ENCODE measurements at regions not wholly inside any gene's neighbourhood (a gene's known extent, or its start where the extent isn't known, plus 50 kb on each side); places are given as distances from the start of the nearest gene placed in this dataset.
"Not testable (repeated sequence)": the region's sequence is repeated elsewhere in the genome, so short reads cannot be mapped to it uniquely, and the experiment has no call there.

DNA sequence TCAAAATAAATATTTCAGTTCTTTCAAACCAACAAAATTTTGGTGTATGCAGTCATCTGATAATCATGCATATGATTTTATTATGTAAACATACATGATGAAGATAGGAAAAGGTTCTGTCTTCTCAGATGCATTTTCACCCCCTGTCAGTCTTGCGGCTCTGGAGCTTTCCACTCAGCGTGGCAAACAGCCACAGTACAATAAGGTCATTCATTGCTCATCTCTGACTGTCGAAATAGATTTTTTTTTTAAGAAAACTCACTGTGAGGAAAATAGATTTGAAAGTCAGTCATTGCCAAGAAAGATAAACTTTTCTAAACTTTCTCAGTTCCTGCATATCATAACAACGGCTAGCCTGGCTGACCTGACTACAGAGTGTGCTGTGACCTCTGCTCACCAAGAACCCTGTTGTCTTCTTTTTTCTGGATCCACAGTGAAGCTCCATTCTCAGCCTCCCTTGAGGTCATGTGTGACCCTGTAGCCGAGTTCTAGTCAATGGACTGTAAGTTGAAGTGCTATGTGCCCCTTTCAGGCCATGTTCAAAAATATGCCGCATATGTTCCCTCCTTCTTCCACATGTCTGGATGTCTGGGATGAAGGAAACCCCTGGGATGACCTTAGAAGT lies 519.6 kb downstream of the KLF5 start:
- DNase-seq (ENCODE audit: low read depth): no peak

DNA sequence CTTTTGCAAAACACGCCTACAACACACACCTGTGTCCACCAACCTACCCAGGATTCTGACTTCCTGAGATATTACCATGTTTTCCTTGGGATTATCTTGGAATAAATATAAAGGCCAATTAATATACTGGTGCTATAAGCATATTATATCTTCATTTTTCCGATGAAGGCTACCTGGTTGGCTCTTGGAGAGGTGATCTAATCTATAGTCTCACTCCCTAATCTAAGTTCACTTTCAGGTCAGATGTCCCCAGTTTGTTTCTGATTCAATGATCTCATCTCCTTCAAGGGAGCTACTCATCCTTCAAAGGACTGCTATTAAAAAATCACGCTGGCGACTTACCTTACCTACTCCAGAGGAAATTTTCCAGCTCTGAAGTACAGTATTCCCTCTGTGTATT lies 517.5 kb downstream of the KLF5 start:
- no peak for DNase-seq (ENCODE audit: low read depth)

DNA sequence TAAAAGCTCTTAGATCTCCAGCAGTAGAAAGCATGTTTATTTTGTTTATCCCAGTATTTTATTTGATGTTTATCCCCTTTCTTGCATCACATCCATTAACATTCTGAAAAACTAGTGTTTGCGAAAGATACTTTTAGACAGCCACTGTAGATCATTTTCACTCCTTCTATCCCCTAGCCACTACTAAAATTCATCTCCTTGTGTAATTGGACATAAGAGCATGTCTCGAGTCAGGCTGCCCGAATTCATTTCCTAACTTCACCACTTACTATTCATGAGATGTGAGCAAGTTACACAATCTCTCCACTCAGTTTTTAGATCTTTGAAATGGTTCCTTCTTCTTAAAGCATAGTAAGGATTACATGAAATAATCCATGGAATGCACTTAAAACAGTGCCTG lies 514.0 kb downstream of the KLF5 start:
- DNase-seq (ENCODE audit: low read depth): no peak

DNA sequence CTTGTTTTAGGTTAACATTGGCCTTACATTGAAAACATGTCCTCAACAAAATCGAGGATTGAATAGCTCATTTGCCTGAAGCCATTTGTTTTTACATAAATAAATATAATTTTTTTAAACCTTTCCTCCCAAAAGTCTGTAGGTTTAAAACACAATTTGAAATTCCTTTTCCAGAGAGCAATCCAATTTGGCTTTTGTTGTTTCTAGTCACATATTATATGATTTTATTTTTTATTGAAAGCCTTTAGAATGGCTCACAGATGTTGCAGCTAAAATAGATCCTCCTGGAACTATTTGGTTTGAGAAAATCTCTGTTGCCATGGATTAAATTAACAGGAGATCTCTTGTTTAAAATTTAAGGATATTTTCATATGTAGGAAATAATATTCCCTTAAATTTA lies 512.6 kb downstream of the KLF5 start:
- no peak for DNase-seq (ENCODE audit: low read depth)

DNA sequence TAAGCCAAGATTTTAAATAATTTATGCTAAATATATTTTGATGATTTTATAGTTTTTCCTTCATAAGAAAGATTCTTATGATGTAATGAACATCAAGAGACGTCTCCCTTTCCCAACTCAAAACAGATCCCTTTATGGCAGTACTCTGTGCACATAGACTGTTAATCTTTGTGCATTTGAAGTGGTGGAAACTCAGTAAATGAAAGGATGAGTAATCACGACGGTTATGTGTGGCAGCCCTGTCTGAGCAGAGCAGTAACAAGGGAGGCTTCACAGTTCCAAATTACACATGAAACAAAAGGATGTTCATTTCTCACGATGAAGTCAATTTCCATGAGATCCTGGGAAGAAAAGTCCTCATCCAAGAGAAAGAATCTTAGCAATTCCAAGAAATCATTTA lies 498.1 kb downstream of the KLF5 start:
- DNase-seq (ENCODE audit: low read depth): no peak

DNA sequence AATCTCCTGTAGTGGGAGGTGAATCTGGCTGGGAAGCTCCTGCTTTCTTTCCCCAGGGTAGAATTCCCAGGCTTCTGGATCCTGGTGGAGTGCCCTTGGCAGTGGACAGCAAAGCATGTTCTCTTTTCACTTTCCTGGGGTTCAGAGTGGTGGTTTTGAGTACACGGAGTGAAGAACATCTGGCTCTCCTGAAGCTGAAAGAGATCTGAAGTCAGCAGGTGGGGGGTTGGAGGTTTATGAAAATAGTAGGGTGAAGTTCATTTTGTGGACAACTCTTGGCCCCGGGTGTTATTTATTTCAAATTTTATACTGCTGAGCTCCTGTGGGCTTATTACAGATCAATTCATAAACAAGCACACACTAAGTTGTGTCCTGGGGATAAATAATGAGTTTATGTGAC lies 497.3 kb downstream of the KLF5 start:
- no peak for DNase-seq (ENCODE audit: low read depth)

DNA sequence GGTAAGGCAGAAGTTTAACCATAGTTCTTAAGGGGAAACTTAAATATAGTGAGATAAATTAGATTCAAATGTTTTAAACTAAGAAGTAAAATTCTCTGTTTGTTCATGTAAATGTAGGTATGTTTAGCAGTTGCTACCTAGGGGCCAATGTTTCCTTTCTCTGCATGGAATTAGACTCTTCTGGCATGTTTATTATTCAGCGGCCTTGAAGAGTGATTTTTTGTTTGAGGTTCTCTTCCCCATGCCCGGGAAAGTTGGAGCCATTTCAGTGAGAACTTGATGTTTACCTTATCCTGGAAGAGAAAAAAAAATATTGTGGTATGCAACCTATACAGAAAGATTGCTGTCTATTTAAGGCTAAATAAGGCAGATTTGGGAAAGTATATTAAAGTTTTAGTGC lies 492.9 kb downstream of the KLF5 start:
- DNase-seq (ENCODE audit: low read depth): no peak

DNA sequence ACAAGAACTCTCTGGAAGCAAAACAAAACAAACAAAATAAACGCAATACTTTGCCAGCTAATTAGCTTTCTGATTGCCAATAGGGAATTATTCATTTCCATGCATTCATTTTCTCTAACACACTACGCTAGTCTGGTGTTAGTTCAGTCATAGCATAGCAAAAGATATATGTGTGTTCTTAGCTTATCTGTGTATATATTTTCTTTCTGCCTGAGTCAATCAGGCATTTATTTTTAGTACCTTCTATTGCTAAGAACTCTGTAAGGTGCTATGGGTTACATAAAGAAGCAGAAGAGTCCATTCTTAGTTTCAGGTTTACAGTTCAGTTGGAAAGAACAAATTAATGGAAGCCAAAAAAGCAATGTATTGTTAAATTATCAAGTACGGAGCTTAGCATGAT lies 490.9 kb downstream of the KLF5 start:
- DNase-seq (ENCODE audit: low read depth): no peak

DNA sequence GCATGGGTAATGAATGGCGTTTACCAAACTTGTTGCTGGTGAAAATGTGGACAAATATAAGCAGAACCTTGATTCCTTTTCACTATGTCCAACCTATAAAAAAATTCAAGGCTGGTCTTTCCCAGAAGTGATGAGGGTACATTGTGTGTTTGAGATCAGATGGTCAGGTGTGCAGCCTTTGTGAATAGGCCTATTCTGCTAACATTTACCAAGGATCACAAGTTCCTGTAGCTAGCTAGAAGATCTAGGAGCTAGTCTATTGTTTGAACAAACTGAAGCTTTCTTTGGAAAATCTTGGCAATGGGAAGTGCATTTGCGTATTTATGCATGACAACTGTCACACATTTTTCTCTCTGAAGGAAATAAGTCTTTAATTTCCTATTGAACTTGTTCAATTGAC lies 489.6 kb downstream of the KLF5 start:
- no peak for DNase-seq (ENCODE audit: low read depth)

DNA sequence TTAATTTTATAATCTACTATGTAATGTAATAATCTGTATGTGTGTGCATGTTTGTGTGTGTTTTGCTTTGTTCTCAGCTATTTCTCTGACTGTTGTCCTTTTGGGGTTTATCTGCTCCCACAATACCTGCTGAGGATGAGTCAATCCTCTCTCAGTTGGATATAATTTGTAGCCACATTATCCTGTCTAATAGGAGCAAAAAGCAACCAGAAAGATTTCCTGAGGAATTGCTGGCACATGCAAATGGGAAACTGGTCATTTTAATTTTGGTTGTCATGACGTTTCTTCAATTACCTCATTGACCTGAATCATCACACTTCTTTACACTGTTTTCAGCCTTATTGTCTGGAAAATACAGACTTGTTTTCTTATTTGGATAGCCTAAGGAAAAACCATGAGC lies 488.4 kb downstream of the KLF5 start:
- DNase-seq (ENCODE audit: low read depth): no peak

DNA sequence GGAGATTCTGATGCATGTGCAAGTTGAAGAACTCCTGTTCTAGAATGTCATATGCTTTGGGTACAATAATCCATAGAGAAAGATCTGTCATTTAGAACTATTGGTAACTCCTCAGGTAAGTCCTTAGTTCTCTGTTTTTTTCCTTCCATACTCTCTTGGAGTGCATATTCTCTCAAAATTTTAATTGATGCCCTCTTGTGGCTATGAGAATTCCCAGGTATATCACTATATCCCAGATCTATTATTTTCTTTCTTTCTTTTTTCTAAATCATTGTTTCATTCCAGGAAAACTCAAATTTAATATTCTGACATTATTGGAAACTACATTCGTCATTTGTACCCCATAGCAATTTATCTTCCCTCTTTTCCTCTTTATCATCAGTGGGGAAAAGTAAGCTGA lies 485.4 kb downstream of the KLF5 start:
- DNase-seq (ENCODE audit: low read depth): no peak

DNA sequence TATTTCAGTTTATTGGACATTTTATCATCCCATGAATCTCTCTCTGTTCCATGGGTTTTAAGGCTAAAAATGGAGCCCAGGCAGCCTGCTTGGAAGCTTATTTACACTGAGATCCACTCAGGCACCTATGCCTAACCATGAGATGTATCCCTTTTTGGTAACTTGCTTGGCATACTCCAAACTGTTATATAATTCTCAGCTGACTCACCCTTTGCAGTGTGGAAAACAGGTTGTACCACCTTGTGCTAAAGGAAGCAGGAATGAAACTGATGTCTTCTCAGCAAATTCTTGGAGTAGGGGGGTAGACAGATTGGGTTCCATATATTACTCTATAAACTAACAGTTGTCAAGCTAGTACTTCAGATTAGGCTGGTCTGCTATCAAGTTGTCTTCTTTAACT lies 483.6 kb downstream of the KLF5 start:
- no peak for DNase-seq (ENCODE audit: low read depth)

DNA sequence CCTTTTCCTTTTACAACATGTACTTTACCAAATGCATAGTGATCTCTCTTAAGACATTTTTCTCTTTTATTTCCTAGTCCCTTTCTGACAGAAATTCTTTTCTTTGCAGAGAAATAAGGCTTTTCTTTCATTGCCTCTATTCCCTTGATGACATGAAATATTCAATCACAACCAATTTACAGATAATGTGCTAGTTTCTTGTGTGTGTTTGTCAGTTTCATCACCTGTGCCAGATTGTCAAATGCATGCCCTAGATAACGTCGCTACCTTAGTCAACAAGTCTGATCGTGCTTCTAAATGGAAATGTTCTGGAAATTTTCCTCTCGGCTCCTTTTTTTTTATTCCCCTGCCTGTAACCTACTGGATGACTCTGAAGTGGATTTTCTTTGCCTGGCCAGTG lies 478.1 kb downstream of the KLF5 start:
- DNase-seq (ENCODE audit: low read depth): no peak

DNA sequence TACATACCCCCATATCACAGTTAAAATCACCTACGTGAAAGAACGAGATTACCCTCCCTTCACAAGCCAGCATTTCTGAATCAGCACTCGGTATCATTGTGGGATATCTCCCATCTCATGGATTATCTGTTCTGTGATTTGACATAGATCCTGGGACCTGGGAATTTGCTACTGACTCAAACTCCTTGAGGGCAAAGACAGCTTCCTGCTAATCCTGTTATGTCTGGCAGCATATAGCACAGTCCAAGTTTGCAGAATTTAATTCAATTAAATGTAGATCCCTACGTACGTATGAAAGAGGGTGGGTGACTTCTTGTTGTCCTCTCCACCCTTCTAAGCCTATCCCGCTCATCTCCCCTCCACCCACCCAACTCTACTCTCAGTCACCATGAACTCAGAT lies 476.5 kb downstream of the KLF5 start:
- DNase-seq (ENCODE audit: low read depth): no peak

DNA sequence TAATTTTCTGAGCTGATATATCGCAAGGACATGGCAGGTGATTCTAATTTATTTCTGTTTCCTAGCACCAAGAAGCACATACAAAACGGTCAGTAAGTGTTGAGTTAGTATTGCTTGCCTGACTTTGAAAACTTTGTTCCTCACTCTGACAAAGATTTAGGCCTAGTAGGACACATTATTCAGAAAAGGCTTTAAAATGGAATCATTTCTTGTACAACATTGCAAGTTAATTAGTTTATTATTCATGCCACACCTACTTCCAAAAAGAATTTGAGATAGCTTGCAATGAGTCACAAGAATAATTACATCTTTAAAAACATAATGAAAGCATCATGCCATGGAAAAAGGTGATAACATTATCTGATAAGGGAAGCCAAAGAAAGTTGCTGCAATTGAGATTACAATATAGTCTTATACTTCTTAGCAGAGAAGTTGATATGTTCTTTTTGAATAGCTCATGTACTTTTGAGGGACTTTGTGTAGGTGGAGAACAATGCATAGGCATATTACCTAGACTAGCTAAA lies 474.2 kb downstream of the KLF5 start:
- DNase-seq (ENCODE audit: low read depth): no peak

DNA sequence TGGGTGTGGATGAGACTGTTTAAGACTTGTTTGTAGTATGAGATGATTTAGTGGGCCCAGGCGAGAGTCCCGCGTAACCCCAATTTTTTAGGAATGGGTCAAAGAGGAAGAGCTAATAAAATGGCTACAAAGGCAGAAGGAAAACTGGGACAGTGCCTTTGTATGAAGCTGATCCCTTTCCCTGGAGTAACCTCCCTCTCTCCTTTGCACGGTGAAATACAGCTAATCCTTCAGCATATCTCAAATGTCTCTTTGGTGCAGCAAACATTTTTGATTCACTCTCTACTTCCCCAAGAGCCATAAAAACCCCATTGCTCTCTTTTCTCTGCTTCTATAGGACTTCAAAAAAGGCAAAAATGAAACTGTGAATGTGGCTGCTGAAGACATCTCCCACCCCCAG lies 473.8 kb downstream of the KLF5 start:
- DNase-seq (ENCODE audit: low read depth): no peak

DNA sequence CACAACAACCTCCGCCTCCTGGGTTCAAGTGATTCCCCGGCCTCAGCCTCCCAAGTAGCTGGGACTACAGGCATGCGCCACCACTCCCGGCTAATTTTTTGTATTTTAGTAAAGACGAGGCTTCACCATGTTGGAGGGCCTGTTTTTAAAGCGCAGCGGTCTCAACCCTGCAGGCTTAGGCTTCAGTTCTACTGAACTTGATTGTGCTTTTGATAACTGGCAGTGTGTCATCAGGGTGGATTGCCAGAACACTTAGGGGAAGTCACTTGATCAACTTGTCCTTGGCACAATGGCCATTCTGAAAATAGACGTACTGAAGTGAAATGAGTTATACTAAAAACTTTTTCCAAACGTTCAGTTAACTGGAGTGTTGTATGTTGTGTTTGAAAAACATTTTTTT lies 472.2 kb downstream of the KLF5 start:
- DNase-seq (ENCODE audit: low read depth): no peak

DNA sequence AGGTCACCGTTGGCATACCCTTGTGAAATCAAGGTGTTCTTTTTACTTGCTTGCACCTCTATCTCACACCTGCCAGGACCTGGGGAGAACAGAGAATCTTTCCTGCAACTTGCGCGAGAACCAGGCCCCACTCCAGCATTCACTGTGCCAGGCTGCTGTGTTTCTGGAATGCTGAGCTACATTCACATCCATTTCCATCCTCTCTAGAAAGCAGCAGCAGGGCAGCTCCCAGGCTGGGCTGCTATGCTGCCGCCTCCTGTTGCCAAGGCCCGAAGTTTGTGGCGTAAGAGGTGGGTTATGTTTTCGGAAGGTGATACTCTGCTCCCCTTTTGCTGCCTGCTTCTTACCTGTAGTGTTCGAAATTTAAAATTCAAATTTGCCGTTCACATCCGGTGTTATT lies 464.1 kb downstream of the KLF5 start:
- no peak for DNase-seq (ENCODE audit: low read depth)

DNA sequence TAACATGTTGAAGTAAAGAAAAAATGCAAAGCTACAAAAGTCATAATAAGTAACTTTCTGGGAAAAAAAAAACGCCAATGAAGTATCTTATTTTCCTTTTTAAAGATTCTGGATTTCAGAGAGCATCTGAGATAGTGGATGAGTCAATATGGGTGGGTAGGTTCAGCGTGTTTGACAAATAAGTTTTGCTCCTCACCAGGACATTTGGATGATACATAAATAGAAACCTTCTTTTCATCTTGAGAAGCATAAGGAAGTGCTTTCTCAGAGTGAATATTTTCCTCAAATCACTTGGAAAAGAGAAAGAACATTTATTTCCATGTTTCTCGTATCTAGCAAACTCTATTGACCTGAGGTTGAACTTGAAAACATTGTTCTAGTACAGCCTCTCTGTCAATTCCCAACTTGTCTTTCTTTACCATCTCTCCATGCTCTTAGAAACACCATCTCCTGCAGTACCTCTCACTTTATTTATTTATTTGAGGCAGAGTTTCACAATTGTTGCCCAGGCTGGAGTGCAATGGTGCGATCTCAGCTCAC lies 463.2 kb downstream of the KLF5 start:
- DNase-seq (ENCODE audit: low read depth): no peak

DNA sequence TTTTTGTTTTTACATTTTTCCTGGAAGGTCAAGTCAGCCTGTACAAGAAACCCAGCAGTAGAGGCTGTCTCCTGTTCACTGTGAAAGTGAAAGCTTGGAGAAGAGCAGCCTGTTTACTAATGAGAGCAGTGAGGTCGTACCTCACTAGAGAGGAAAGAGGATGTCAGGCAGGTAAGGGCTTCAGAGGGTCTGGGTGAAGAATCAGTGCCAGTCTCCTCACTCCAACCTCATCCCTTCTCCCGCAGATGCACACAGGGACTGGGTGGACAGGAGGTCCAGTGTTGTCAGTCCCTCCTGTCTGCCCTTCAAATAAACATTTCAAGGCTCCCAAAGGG lies 462.5 kb downstream of the KLF5 start:
- no peak for DNase-seq (ENCODE audit: low read depth)

DNA sequence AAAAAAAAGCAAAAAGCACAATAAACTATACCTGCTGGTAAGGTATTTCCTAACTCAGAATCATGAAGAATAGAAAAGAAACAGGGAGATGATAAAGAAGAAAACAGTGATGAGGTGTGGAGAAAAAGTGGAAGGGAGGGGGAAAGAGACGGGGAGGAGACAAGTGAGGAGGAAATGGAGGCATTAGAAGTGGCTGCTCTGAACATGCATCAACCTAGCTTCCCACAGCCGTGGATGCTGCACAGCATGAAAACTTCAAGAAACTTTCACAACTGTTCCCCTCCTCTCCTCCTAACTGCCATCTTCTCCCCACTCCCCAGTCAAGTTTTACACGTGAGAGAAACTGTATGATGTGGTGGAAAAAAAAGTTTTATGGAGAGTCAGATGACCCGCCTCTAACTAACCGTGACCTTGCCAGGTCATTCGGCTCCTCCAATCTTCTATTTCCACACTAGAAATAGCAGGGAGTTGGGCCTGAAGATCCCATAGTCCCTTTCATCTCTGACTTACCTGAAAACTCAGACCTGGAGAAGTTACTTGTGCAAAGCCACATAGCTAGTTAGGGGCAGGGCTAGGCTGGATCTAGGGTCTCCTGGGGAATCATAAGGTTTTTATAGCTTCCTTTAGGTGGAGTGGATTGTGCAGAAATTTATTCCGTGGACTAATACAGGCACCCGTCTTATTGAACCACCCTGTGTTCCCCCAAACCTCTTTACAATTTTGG lies 461.9 kb downstream of the KLF5 start:
- no peak for DNase-seq (ENCODE audit: low read depth)

DNA sequence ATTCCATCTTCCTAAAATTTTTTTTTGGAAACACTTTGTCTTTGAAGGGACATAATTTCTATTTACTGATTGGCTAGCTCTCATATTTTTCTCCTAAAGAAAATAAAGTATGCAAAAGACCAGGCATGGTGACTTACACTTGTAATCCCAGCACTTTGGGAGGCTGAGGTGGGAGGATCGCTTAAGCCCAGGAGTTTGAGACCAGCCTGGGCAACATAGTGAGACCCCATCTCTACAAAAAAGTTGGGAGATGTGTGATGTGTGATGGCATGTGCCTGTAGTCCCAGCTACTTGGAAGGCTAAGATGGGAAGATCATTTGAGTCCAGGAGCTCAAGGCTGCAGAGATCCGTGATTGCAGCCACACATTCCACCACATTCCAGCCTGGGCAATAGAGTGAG lies 461.3 kb downstream of the KLF5 start:
- DNase-seq (ENCODE audit: low read depth): not testable (repeated sequence)

DNA sequence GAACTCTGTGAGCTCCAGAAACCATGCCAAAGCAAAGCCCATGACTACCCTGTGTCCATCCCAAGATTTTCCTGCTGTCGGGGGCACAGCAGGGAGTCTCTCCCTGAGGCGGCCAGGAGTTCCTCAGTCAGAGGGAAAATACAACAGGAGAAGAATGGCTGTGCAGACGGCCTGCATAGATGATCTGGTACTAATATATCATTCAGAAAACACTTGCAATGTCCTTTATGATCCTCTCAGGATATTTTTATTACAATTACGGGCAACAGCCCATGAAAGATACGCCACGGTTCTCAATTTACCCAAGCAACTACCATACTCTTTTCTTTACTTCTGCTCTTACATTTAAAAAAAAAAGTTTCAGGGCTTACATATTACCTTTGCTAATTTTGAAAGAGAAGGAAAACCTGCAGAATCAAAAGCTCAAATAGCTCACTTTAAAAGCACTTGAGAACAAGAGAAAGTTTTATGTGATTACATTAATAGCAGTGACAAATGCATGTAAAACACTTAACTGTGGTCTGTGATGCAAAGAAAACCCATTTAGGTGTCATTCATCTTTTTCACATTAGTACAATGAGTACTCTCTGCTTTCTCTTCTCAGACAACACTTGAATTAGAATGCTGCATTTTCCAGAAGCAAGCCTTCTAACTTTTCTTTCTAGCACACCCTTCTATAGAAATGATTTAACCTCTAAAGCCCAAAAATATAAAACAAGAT lies 460.8 kb downstream of the KLF5 start:
- DNase-seq (ENCODE audit: low read depth): no peak
